ENCODE measurements at regions not wholly inside any gene's neighbourhood (a gene's known extent, or its start where the extent isn't known, plus 50 kb on each side); places are given as distances from the start of the nearest gene placed in this dataset.

DNA sequence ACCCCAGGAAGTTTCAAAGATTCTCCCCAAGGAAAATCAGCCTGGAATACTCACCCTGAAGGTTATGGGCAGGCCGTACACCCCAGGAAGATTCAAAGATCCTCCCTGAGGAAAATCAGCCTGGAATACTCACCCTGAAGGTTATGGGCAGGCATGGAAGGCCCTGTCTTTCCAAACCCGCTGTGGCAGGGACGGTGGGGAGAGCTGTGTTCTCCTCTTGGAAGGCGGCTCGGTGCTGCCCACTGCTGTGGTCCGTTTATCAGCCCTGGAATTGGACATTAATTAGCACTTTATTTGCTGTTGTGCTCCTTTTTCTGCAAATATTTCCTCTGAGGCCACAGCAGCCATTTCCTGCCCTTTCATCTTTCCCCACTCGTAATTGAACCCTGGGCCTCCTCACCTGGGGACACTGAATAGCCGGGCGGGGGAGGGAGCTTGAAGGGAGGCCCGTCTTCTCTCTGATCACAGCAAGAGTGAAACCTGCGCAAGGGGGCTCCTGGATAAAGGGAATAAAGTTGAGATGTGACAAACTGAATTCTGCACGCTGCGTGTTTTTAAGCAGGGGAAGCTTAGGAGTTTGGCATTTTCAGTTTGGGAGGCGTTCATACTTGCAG, 308.7 kb upstream of the SALL3 start:
- intact Hi-C loops (cut with DNase I; ENCODE audit: low total_unique reads), result no loop called here
- in situ Hi-C loops (cut with MboI; ENCODE audit: low pct_ligation_motif_present in 1 of 4, low pct_unique_long_range_greater_than_20kb in 1 of 4, low sequenced_read_pairs in 3 of 4), result no loop called here
- no peak for DNase-seq
- Histone ChIP-seq H3K4me3 (no peak overlapping the region), H3K9me3 (no peaks in the 10 kb centered on the region), H3K4me1 (no peaks in the 10 kb centered on the region), H3K36me3 (no peaks in the 10 kb centered on the region), H3K27me3 (no peaks in the 10 kb centered on the region), H3K27ac (no peak overlapping the region)
- 72 to 85% methylated on average over 3 to 14 of the region's 14 CpGs for WGBS, 2 donors (ENCODE audit: low coverage in 1 of 2)
- TF ChIP-seq POLR2AphosphoS5 (IDR thresholded peaks at IDR 0.05), result no peak
- TF ChIP-seq EP300 (IDR thresholded peaks at IDR 0.05; ENCODE audit: low read depth), result no peak
- TF ChIP-seq POLR2A (IDR thresholded peaks at IDR 0.05), result no peak
- TF ChIP-seq, protein P1, sequence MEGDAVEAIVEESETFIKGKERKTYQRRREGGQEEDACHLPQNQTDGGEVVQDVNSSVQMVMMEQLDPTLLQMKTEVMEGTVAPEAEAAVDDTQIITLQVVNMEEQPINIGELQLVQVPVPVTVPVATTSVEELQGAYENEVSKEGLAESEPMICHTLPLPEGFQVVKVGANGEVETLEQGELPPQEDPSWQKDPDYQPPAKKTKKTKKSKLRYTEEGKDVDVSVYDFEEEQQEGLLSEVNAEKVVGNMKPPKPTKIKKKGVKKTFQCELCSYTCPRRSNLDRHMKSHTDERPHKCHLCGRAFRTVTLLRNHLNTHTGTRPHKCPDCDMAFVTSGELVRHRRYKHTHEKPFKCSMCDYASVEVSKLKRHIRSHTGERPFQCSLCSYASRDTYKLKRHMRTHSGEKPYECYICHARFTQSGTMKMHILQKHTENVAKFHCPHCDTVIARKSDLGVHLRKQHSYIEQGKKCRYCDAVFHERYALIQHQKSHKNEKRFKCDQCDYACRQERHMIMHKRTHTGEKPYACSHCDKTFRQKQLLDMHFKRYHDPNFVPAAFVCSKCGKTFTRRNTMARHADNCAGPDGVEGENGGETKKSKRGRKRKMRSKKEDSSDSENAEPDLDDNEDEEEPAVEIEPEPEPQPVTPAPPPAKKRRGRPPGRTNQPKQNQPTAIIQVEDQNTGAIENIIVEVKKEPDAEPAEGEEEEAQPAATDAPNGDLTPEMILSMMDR (IDR thresholded peaks at IDR 0.05), result no peak

DNA sequence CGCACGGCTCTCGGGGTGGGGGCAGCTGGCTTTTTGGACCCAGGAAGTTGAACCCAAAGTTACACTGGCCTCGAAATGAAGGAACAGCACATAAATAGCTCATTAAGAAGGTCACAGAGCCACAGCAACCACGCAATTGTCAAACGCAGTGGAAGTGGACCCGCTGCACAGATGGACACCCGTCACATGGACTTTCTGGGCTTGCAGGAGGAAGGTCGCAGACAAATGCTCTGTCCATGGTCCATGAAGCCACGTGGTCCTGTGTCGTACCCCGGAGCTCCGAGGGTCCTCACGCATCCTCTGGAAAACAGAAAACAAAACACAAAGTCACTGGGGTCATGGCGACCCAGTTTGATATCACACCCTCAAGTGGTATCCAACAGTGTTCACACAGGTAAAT, 308.1 kb upstream of the SALL3 start:
- H3K4me1 ChIP-seq, result no peaks in the 10 kb centered on the region
- in situ Hi-C loops (cut with MboI; ENCODE audit: low pct_ligation_motif_present in 1 of 4, low pct_unique_long_range_greater_than_20kb in 1 of 4, low sequenced_read_pairs in 3 of 4), result no loop called here
- no peak overlapping the region for H3K4me3 ChIP-seq
- WGBS, 2 donors (ENCODE audit: low coverage in 1 of 2), result 79 to 83% methylated on average over 9 to 15 of the region's 15 CpGs
- H3K27me3 ChIP-seq, result no peaks in the 10 kb centered on the region
- no peaks in the 10 kb centered on the region for H3K36me3 ChIP-seq
- no peak for DNase-seq
- no peak for TF ChIP-seq EP300 (IDR thresholded peaks at IDR 0.05; ENCODE audit: low read depth)
- intact Hi-C loops (cut with DNase I; ENCODE audit: low total_unique reads), result no loop called here
- no peaks in the 10 kb centered on the region for H3K9me3 ChIP-seq
- no peak overlapping the region for H3K27ac ChIP-seq

DNA sequence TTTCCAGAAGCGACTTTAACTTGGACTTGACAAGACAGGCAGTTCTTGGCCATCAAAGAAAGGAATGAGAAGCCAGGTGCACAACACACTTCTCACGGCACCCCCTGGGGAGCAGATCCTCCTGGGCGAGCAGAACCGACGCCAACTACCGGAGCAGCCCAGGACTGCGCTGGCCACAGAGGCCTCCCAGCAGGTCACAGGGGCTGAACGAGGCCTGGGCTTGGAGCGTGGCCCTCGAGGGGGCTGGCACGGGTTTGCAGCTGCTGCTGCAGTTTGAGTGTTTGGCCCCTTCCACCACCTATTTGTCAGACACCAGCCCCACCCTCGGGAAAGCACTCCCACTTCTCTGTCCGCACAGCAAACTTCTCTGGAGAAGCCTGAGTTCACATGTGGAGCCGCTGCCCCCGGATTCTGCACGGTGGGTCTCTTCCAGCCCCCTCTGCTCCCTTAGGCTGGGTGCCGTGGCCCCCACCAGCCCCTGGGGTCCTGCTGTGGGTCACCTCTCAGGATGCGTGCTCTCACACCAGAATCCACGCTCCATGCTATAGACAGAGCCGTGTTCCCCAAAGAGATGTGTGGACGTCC, 306.7 kb upstream of the SALL3 start:
- H3K4me1 ChIP-seq, result no peaks in the 10 kb centered on the region
- no peaks in the 10 kb centered on the region for H3K27me3 ChIP-seq
- in situ Hi-C loops (cut with MboI; ENCODE audit: low pct_ligation_motif_present in 1 of 4, low pct_unique_long_range_greater_than_20kb in 1 of 4, low sequenced_read_pairs in 3 of 4), result no loop called here

DNA sequence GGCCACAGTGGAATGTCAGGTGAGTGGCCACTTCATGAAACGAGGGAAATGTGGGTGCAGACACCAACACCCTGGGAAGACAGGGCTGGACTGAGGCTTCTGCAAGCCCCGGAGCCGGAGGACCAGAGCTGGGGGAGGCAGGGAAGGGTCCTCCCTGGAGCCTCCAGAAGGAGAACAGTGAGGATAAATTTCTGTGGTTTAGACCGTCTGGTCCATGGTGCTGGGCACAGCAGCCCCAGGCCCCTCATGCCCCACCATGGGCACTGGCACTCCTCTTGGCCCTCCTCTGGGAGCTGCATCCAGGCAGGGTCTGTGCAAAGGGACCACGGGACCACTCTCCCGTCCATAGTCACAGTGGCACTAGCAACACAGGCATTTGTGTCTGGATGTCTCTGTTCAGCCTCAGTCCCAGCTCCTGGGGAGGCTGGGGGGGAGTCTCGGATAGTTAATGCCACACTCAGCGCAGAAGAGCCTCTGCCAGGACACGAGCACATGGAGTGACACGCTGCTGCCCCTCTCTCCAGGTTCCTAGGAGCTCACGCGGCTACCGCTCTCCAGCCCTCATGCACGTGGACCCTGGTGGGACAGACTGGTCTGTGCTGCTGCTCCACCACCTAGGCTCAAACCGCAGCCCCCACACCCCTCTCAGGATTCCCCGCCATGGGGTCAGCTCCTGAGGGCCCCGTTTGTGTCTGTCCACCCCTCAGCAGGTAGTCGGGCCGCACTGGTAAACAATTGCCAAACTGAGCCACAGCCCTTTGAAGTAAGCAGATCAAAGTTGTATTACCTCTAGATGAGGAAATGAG, 305.9 kb upstream of the SALL3 start:
- TF ChIP-seq POLR2AphosphoS5 (IDR thresholded peaks at IDR 0.05) (no peak), POLR2A (IDR thresholded peaks at IDR 0.05) (no peak), EP300 (IDR thresholded peaks at IDR 0.05; ENCODE audit: low read depth) (no peak)
- TF ChIP-seq, protein P1 (IDR thresholded peaks at IDR 0.05), result no peak
- no peak for DNase-seq
- intact Hi-C loops (cut with DNase I; ENCODE audit: low total_unique reads), result no loop called here
- in situ Hi-C loops (cut with MboI; ENCODE audit: low pct_ligation_motif_present in 1 of 4, low pct_unique_long_range_greater_than_20kb in 1 of 4, low sequenced_read_pairs in 3 of 4), result no loop called here
- Histone ChIP-seq H3K9me3 (no peaks in the 10 kb centered on the region), H3K36me3 (no peaks in the 10 kb centered on the region), H3K4me1 (no peaks in the 10 kb centered on the region), H3K4me3 (no peak overlapping the region), H3K27ac (no peak overlapping the region), H3K27me3 (no peaks in the 10 kb centered on the region)
- 80% methylated on average over 19 of the region's 19 CpGs; no CpG with 5 or more reads in 1 of the 2 donors for WGBS, 2 donors (ENCODE audit: low coverage in 1 of 2)

More for the DNA sequence above, 306.7 kb upstream of the SALL3 start:
- no peak overlapping the region for H3K4me3 ChIP-seq
- no peaks in the 10 kb centered on the region for H3K9me3 ChIP-seq
- intact Hi-C loops (cut with DNase I; ENCODE audit: low total_unique reads), result no loop called here
- H3K36me3 ChIP-seq, result no peaks in the 10 kb centered on the region
- TF ChIP-seq POLR2A (IDR thresholded peaks at IDR 0.05), result no peak
- no peak for TF ChIP-seq POLR2AphosphoS5 (IDR thresholded peaks at IDR 0.05)
- TF ChIP-seq, protein P1 (IDR thresholded peaks at IDR 0.05), result no peak
- no peak for TF ChIP-seq EP300 (IDR thresholded peaks at IDR 0.05; ENCODE audit: low read depth)
- H3K27ac ChIP-seq, result no peak overlapping the region
- DNase-seq, result no peak
- 79 to 88% methylated on average over 7 to 18 of the region's 21 CpGs for WGBS, 2 donors (ENCODE audit: low coverage in 1 of 2)
